Epithelial cell of prostate (primary cell): ENCODE measurements at regions not wholly inside any gene's neighbourhood (a gene's known extent, or its start where the extent isn't known, plus 50 kb on each side); places are given as distances from the start of the nearest gene placed in this dataset.
A peak's percentile ranks its signal among the peaks of the same experiment; 100 is the strongest.

Experiments
- DNase-seq: peaks from one replicate; pipeline ENCODE4 v3.0.0-alpha.2; 2011; ENCODE audit warnings: low read depth, low spot score
- H3K27ac ChIP-seq: fragments of 450-650 bp; 2 replicates; pipeline ENCODE4 v1.5.1; 2017; ENCODE audit warnings: mild to moderate bottlenecking

- no peak for DNase-seq
Measured at GRCh38 chr1:72896256-72896655, 613.9 kb upstream of the NEGR1 start.

GRCh38 chr1:72892461-72892860 is 610.1 kb upstream of the NEGR1 start:
- DNase-seq = no peak

More at GRCh38 chr1:72896256-72896655, 613.9 kb upstream of the NEGR1 start:
- peak overlapping the region; percentile 4 for H3K27ac ChIP-seq

GRCh38 chr1:72891976-72892375 is 609.6 kb upstream of the NEGR1 start:
- peak overlapping the region; percentile 84 for H3K27ac ChIP-seq
- DNase-seq = peak; percentile 51

More at GRCh38 chr1:72892461-72892860, 610.1 kb upstream of the NEGR1 start:
- H3K27ac ChIP-seq = peak overlapping the region; percentile 84

GRCh38 chr1:72885841-72886240 is 603.5 kb upstream of the NEGR1 start:
- H3K27ac ChIP-seq = no peak overlapping the region
- no peak for DNase-seq

- H3K27ac ChIP-seq = no peak overlapping the region
Measured at GRCh38 chr1:72885017-72885416, 602.7 kb upstream of the NEGR1 start.

GRCh38 chr1:72869873-72870272 is 587.5 kb upstream of the NEGR1 start:
- no peak for DNase-seq

More at GRCh38 chr1:72885017-72885416, 602.7 kb upstream of the NEGR1 start:
- DNase-seq = no peak

GRCh38 chr1:72869441-72869840 is 587.1 kb upstream of the NEGR1 start:
- no peak for DNase-seq
- H3K27ac ChIP-seq = no peak overlapping the region

More at GRCh38 chr1:72869873-72870272, 587.5 kb upstream of the NEGR1 start:
- no peak overlapping the region for H3K27ac ChIP-seq

- no peak for DNase-seq
- no peak overlapping the region for H3K27ac ChIP-seq
Measured at GRCh38 chr1:72851597-72851996, 569.3 kb upstream of the NEGR1 start.

GRCh38 chr1:72848997-72849396 is 566.7 kb upstream of the NEGR1 start:
- DNase-seq = no peak
- H3K27ac ChIP-seq = no peak overlapping the region

GRCh38 chr1:72847651-72848050 is 565.3 kb upstream of the NEGR1 start:
- no peak for DNase-seq
- no peak overlapping the region for H3K27ac ChIP-seq

- DNase-seq = no peak
- H3K27ac ChIP-seq = no peak overlapping the region
Measured at GRCh38 chr1:72846476-72847278, 564.3 kb upstream of the NEGR1 start.

- no peak for DNase-seq
- no peak overlapping the region for H3K27ac ChIP-seq
Measured at GRCh38 chr1:72845981-72846380, 563.6 kb upstream of the NEGR1 start.

- H3K27ac ChIP-seq = no peak overlapping the region
- DNase-seq = no peak
Measured at GRCh38 chr1:72845381-72845780, 563.0 kb upstream of the NEGR1 start.

- no peak overlapping the region for H3K27ac ChIP-seq
- no peak for DNase-seq
Measured at GRCh38 chr1:72837781-72838180, 555.4 kb upstream of the NEGR1 start.

GRCh38 chr1:72830606-72831390 is 548.5 kb upstream of the NEGR1 start:
- H3K27ac ChIP-seq = no peak overlapping the region
- DNase-seq = no peak

GRCh38 chr1:72827278-72827677 is 544.9 kb upstream of the NEGR1 start:
- DNase-seq = no peak
- no peak overlapping the region for H3K27ac ChIP-seq

- H3K27ac ChIP-seq = no peak overlapping the region
- DNase-seq = no peak
Measured at GRCh38 chr1:72804541-72804940, 522.2 kb upstream of the NEGR1 start.

- no peak for DNase-seq
- no peak overlapping the region for H3K27ac ChIP-seq
Measured at GRCh38 chr1:72781038-72781437, 498.7 kb upstream of the NEGR1 start.

- no peak overlapping the region for H3K27ac ChIP-seq
- no peak for DNase-seq
Measured at GRCh38 chr1:72780212-72780611, 497.9 kb upstream of the NEGR1 start.

- DNase-seq = no peak
- H3K27ac ChIP-seq = no peak overlapping the region
Measured at GRCh38 chr1:72777918-72778317, 495.6 kb upstream of the NEGR1 start.

GRCh38 chr1:72763481-72763880 is 481.1 kb upstream of the NEGR1 start:
- no peak for DNase-seq

More at GRCh38 chr1:72763481-72763880, 481.1 kb upstream of the NEGR1 start:
- no peak overlapping the region for H3K27ac ChIP-seq
